Activated naive CD4-positive, alpha-beta T cell treated with anti-CD3 and anti-CD28 coated beads, Interleukin-2, amount 10 ng/mL, durations not matched to agents 7 days and 5 days (primary cell): ENCODE measurements at regions not wholly inside any gene's neighbourhood (a gene's known extent, or its start where the extent isn't known, plus 50 kb on each side); places are given as distances from the start of the nearest gene placed in this dataset.
A peak's percentile ranks its signal among the peaks of the same experiment; 100 is the strongest.
"Not testable (repeated sequence)": the region's sequence is repeated elsewhere in the genome, so short reads cannot be mapped to it uniquely, and the experiment has no call there.

Experiments
- CTCF ChIA-PET: fragments of 350-600 bp; sonication (Branson Sonifier 250); formaldehyde crosslinking; loops from one replicate; lab custom pipeline; 2021; ENCODE audit warnings: antibody characterized with exemption; lab: Charles Lee
- DNase-seq: peaks from one replicate; pipeline ENCODE4 v3.0.0-alpha.2; 2020
- H3K27ac Mint-ChIP-seq: one replicate; pipeline ENCODE4 v1.8.0; 2021; ENCODE audit warnings: mild to moderate bottlenecking, moderate library complexity, mixed read lengths
- H3K27me3 Mint-ChIP-seq: one replicate; pipeline ENCODE4 v1.8.0; 2021; ENCODE audit warnings: mild to moderate bottlenecking, mixed read lengths
- H3K36me3 Mint-ChIP-seq: one replicate; pipeline ENCODE4 v1.8.0; 2021; ENCODE audit warnings: mixed read lengths
- H3K4me1 Mint-ChIP-seq: one replicate; pipeline ENCODE4 v1.8.0; 2021; ENCODE audit warnings: mixed read lengths
- H3K4me3 Mint-ChIP-seq: one replicate; pipeline ENCODE4 v1.8.0; 2021; ENCODE audit warnings: mild to moderate bottlenecking, moderate library complexity, mixed read lengths
- H3K9me3 Mint-ChIP-seq: one replicate; pipeline ENCODE4 v1.8.0; 2021; ENCODE audit warnings: mixed read lengths

DNA sequence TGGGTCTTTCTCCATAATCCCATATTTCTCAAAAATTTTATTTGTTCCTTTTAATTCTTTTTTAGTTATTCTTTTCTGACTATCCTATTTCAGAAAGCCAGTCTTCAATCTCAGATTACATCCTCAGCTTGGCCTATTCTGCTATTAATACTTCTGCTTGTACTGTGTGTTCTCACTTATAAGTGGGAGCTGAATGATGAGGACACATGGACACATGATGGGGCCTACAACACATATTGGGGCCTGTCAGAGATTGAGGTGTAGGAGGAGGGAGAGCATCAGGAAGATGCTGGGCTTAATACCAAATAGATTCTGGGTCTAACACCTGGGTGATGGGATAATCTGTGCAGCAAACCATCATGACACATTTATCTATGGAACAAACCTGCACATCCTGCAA is 82.3 kb downstream of the MAGEE1 start:
- CTCF ChIA-PET = no interaction called here
- DNase-seq = no peak
- H3K4me3 Mint-ChIP-seq = no peak overlapping the region
- H3K4me1 Mint-ChIP-seq = no peaks in the 10 kb centered on the region
- no peaks in the 10 kb centered on the region for H3K36me3 Mint-ChIP-seq
- peaks cover 3% of the 10 kb centered on the region for H3K9me3 Mint-ChIP-seq
- H3K27ac Mint-ChIP-seq = no peak overlapping the region
- no peaks in the 10 kb centered on the region for H3K27me3 Mint-ChIP-seq

- H3K36me3 Mint-ChIP-seq = no peaks in the 10 kb centered on the region
- no peaks in the 10 kb centered on the region for H3K27me3 Mint-ChIP-seq
- no peak overlapping the region for H3K27ac Mint-ChIP-seq
- CTCF ChIA-PET = no interaction called here
- no peaks in the 10 kb centered on the region for H3K4me1 Mint-ChIP-seq
- H3K9me3 Mint-ChIP-seq = peaks cover 9% of the 10 kb centered on the region
- H3K4me3 Mint-ChIP-seq = no peak overlapping the region
- DNase-seq = no peak
These were observed 90.0 kb downstream of the MAGEE1 start for GRCh38 chrX:76517544-76517943.

GRCh38 chrX:76520273-76521054 is 93.0 kb downstream of the MAGEE1 start:
- Mint-ChIP-seq H3K4me3 (no peak overlapping the region), H3K4me1 (no peaks in the 10 kb centered on the region), H3K27ac (no peak overlapping the region), H3K27me3 (no peaks in the 10 kb centered on the region), H3K36me3 (no peaks in the 10 kb centered on the region), H3K9me3 (peaks cover 9% of the 10 kb centered on the region)
- DNase-seq = no peak
- CTCF ChIA-PET = no interaction called here

DNA sequence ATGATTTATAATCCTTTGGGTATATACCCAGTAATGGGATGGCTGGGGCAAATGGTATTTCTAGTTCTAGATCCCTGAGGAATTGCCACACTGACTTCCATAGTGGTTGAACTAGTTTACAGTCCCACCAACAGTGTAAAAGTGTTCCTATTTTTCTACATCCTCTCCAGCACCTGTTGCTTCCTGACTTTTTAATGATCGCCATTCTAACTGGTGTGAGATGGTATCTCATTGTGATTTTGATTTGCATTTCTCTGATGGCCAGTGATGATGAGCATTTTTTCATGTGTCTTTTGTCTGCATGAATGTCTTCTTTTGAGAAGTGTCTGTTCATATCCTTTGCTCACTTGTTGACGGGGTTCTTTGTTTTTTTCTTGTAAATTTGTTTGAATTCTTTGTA is 108.2 kb downstream of the MAGEE1 start:
- H3K36me3 Mint-ChIP-seq = not testable (repeated sequence)

DNA sequence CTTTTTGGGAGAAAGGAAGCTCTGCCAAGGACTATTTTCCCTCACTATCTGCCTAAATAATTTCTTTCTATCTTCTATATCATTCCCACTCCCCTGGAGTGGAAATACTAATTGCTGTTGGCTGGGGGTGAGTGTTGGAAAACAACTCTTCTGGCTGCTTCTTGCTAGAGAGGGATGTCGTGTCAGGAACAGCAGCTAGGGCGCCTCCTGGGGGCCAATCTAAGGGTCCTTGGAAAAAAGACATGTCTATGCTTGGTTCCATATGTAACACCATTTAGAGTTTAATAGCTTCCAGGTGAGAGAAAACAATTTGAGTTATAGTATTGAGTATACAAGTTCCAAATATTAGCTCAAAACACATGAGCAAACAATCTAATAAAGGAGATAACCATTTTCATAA is 111.3 kb downstream of the MAGEE1 start:
- Mint-ChIP-seq H3K4me3 (no peak overlapping the region), H3K9me3 (peaks cover 5% of the 10 kb centered on the region), H3K36me3 (no peaks in the 10 kb centered on the region), H3K4me1 (no peaks in the 10 kb centered on the region), H3K27me3 (no peaks in the 10 kb centered on the region), H3K27ac (no peak overlapping the region)
- no peak for DNase-seq
- CTCF ChIA-PET = no interaction called here

More for the DNA sequence above, 108.2 kb downstream of the MAGEE1 start:
- H3K4me3 Mint-ChIP-seq, DNase-seq, H3K9me3 Mint-ChIP-seq, H3K4me1 Mint-ChIP-seq, CTCF ChIA-PET, H3K27ac Mint-ChIP-seq, H3K27me3 Mint-ChIP-seq: not testable (repeated sequence)

- H3K36me3 Mint-ChIP-seq, CTCF ChIA-PET, DNase-seq, H3K4me3 Mint-ChIP-seq, H3K27me3 Mint-ChIP-seq, H3K27ac Mint-ChIP-seq, H3K4me1 Mint-ChIP-seq: not testable (repeated sequence)
- H3K9me3 Mint-ChIP-seq = peaks cover 12% of the 10 kb centered on the region
These were observed 115.9 kb downstream of the MAGEE1 start for GRCh38 chrX:76543381-76543780.

DNA sequence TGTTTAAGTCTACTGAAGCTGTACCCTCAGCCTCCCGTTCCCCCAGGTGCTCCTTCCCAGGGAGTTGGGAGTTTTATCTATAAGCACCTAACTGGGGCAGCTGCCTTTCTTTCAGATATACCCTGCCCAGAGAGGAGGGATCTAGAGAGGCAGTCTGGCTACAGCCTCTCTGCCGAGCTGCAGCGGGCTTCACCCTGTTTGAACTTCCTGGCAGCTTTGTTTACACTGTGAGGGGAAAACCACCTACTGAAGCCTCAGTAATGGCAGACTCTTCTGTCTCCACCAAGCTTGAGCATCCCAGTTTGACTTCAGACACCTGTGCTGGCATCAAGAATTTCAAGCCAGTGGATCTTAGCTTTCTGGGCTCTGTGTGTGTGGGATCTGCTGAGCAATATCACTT is 122.5 kb downstream of the MAGEE1 start:
- no peaks in the 10 kb centered on the region for H3K27me3 Mint-ChIP-seq
- peaks cover 14% of the 10 kb centered on the region for H3K9me3 Mint-ChIP-seq
- H3K27ac Mint-ChIP-seq = no peak overlapping the region
- CTCF ChIA-PET = no interaction called here
- no peak overlapping the region for H3K4me3 Mint-ChIP-seq
- H3K36me3 Mint-ChIP-seq = no peaks in the 10 kb centered on the region
- no peak for DNase-seq
- H3K4me1 Mint-ChIP-seq = no peaks in the 10 kb centered on the region

DNA sequence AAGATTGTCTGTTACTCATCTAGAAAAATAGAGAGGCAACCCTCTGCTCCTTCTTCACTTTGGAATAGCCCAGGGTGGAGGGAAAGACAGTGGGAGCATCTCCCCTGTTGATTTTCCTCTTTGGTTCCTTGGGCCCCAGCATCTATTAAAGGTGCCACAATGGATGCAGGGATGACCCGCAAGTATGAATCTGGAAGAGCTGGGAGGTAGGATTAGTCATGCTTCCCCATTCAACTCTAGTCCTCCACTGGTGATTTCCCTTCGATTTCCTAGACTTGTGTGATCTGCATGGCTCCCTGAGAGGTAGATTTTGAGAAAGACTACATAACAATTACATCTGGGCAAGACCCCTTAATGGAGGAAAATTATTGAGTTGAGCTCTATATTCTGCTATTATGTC is 127.8 kb downstream of the MAGEE1 start:
- no peak for DNase-seq
- Mint-ChIP-seq H3K4me3 (no peak overlapping the region), H3K36me3 (no peaks in the 10 kb centered on the region), H3K27me3 (no peaks in the 10 kb centered on the region), H3K4me1 (no peaks in the 10 kb centered on the region), H3K27ac (no peak overlapping the region), H3K9me3 (peaks cover 25% of the 10 kb centered on the region)
- CTCF ChIA-PET = interaction anchor here (1.3 kb wide), 2 partner anchors 10 to 1344 kb away, joined by 3 read pairs; partner anchors contain the start of gene COX7B

GRCh38 chrX:76555816-76556215 is 128.3 kb downstream of the MAGEE1 start:
- Mint-ChIP-seq H3K27me3 (no peaks in the 10 kb centered on the region), H3K36me3 (no peaks in the 10 kb centered on the region), H3K4me3 (no peak overlapping the region), H3K4me1 (no peaks in the 10 kb centered on the region), H3K27ac (no peak overlapping the region), H3K9me3 (peaks cover 27% of the 10 kb centered on the region)
- CTCF ChIA-PET = interaction anchor here (1.3 kb wide), 1 partner anchor 1343 kb away, joined by 3 read pairs; the partner anchor contains the start of gene COX7B
- DNase-seq = peak; percentile 29

DNA sequence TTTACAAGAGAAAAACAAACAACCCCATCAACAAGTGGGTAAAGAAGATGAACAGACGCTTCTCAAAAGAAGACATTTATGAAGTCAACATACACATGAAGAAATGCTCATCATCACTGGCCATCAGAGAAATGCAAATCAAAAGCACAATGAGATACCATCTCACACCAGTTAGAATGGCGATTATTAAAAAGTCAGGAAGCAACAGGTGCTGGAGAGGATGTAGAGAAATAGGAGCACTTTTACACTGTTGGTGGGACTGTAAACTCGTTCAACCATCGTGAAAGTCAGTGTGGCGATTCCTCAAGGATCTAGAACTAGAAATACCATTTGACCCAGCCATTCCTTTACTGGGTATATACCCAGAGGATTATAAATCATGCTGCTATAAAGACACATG is 137.3 kb downstream of the MAGEE1 start:
- CTCF ChIA-PET = not testable (repeated sequence)

DNA sequence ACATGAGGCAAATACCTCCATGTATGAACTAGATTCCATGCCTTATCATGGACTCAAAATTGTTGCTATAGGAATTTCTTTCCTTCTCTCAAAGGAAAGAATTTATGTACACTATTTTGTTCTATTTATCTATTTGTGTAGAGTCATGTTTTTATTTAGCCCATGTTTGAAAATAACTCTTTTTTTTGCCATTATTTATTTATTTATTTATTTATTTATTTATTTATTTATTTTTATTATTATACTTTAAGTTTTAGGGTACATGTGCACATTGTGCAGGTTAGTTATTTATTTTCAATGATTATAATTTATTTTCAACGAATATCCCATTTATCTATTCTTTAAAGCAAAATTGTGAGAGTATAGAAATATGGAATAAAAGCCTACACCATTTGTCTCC is 177.9 kb downstream of the MAGEE1 start:
- Mint-ChIP-seq H3K36me3 (no peaks in the 10 kb centered on the region), H3K27me3 (no peaks in the 10 kb centered on the region), H3K4me3 (no peak overlapping the region), H3K4me1 (no peaks in the 10 kb centered on the region), H3K9me3 (peaks cover 2% of the 10 kb centered on the region), H3K27ac (no peak overlapping the region)
- CTCF ChIA-PET = no interaction called here
- no peak for DNase-seq

More for the DNA sequence above, 137.3 kb downstream of the MAGEE1 start:
- H3K4me1 Mint-ChIP-seq, H3K27me3 Mint-ChIP-seq, DNase-seq, H3K36me3 Mint-ChIP-seq, H3K4me3 Mint-ChIP-seq, H3K27ac Mint-ChIP-seq: not testable (repeated sequence)
- H3K9me3 Mint-ChIP-seq = peaks cover 11% of the 10 kb centered on the region

- DNase-seq = no peak
- CTCF ChIA-PET = no interaction called here
- Mint-ChIP-seq H3K27ac (no peak overlapping the region), H3K9me3 (peaks cover 7% of the 10 kb centered on the region), H3K4me1 (no peaks in the 10 kb centered on the region), H3K36me3 (no peaks in the 10 kb centered on the region), H3K27me3 (no peaks in the 10 kb centered on the region), H3K4me3 (no peak overlapping the region)
These were observed 189.5 kb downstream of the MAGEE1 start for GRCh38 chrX:76617020-76617419.

- H3K9me3 Mint-ChIP-seq = peaks cover 10% of the 10 kb centered on the region
- H3K36me3 Mint-ChIP-seq = no peaks in the 10 kb centered on the region
- H3K27ac Mint-ChIP-seq = no peak overlapping the region
- CTCF ChIA-PET = no interaction called here
- no peaks in the 10 kb centered on the region for H3K27me3 Mint-ChIP-seq
- no peaks in the 10 kb centered on the region for H3K4me1 Mint-ChIP-seq
- DNase-seq = no peak
- H3K4me3 Mint-ChIP-seq = no peak overlapping the region
These were observed 216.1 kb downstream of the MAGEE1 start for GRCh38 chrX:76643590-76643989.

- H3K9me3 Mint-ChIP-seq, H3K4me3 Mint-ChIP-seq, DNase-seq, H3K27ac Mint-ChIP-seq, H3K27me3 Mint-ChIP-seq, H3K36me3 Mint-ChIP-seq, CTCF ChIA-PET, H3K4me1 Mint-ChIP-seq: not testable (repeated sequence)
These were observed 223.9 kb downstream of the MAGEE1 start for GRCh38 chrX:76651369-76651768.

DNA sequence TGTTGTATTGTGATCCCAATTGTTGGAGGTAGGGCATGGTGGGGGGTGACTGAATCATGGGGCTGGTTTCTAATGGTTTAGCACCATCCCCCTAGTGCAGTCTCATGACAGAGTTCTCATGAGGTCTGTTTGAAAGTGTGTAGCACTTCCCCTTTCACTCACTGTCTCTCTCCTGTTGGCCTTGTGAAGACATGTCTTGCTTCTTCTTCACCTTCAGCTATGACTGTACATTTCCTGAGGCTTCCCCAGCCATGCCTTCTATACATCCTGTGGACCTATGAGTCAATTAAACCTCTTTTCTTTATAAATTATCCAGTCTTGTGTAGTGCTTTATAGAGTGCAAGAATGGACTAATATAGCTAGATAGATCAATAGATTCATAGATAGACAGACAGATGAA is 230.0 kb downstream of the MAGEE1 start:
- Mint-ChIP-seq H3K9me3 (peaks cover 5% of the 10 kb centered on the region), H3K27ac (no peak overlapping the region), H3K27me3 (no peaks in the 10 kb centered on the region), H3K4me1 (no peaks in the 10 kb centered on the region), H3K36me3 (no peaks in the 10 kb centered on the region), H3K4me3 (no peak overlapping the region)
- DNase-seq = no peak
- CTCF ChIA-PET = no interaction called here
